Hepatocyte (in vitro differentiated cells): ENCODE measurements at regions not wholly inside any gene's neighbourhood (a gene's known extent, or its start where the extent isn't known, plus 50 kb on each side); places are given as distances from the start of the nearest gene placed in this dataset.

ENCODE experiments used
- DNase-seq: peaks from one replicate; pipeline ENCODE4 v3.0.0-alpha.2; 2016; ENCODE audit warnings: low spot score
- H2AFZ ChIP-seq: fragments of 200-600 bp; sonication (generic); 2 replicates; pipeline ENCODE4 v1.6.0; 2016; ENCODE audit warnings: antibody characterized with exemption, mild to moderate bottlenecking
- H3K27ac ChIP-seq: fragments of 200-600 bp; sonication (generic); 2 replicates; pipeline ENCODE4 v1.5.1; 2016; ENCODE audit warnings: mild to moderate bottlenecking
- H3K27me3 ChIP-seq: fragments of 200-600 bp; sonication (generic); 2 replicates; pipeline ENCODE4 v1.6.1; 2016
- H3K36me3 ChIP-seq: fragments of 200-600 bp; sonication (generic); replicated peaks from 2 replicates; pipeline ENCODE4 v1.5.1; 2016; ENCODE audit warnings: low read depth; ENCODE audit not compliant: insufficient read depth
- H3K4me1 ChIP-seq: fragments of 200-600 bp; sonication (generic); 2 replicates; pipeline ENCODE4 v1.5.1; 2016; ENCODE audit warnings: mild to moderate bottlenecking, moderate library complexity; ENCODE audit not compliant: insufficient read depth
- H3K4me2 ChIP-seq: fragments of 200-600 bp; sonication (generic); 2 replicates; pipeline ENCODE4 v1.6.0; 2016
- H3K4me3 ChIP-seq: fragments of 200-600 bp; sonication (generic); 2 replicates; pipeline ENCODE4 v1.5.1; 2016; ENCODE audit warnings: mild to moderate bottlenecking
- H3K79me2 ChIP-seq: fragments of 200-600 bp; sonication (generic); 2 replicates; pipeline ENCODE4 v1.6.0; 2017; ENCODE audit warnings: mild to moderate bottlenecking
- H3K9me2 ChIP-seq: fragments of 200-600 bp; sonication (generic); replicated peaks from 2 replicates; pipeline ENCODE4 v1.6.0; 2017; ENCODE audit warnings: mild to moderate bottlenecking; ENCODE audit not compliant: insufficient read depth
- H3K9me3 ChIP-seq: fragments of 200-600 bp; sonication (generic); 2 replicates; pipeline ENCODE4 v1.5.1; 2016; ENCODE audit warnings: low read depth, mild to moderate bottlenecking
- H4K20me1 ChIP-seq: fragments of 200-600 bp; sonication (generic); 2 replicates; pipeline ENCODE4 v1.6.0; 2016; ENCODE audit warnings: mild to moderate bottlenecking; ENCODE audit not compliant: insufficient read depth, poor library complexity, severe bottlenecking
- CTCF ChIP-seq: fragments of 200-600 bp; sonication (generic); IDR thresholded peaks from 2 replicates; pipeline ENCODE4 v1.5.1; 2016; ENCODE audit warnings: antibody characterized with exemption, mild to moderate bottlenecking; ENCODE audit not compliant: poor library complexity
- EZH2 ChIP-seq: fragments of 200-600 bp; sonication (generic); IDR thresholded peaks from 2 replicates; pipeline ENCODE4 v1.6.1; 2016; ENCODE audit warnings: antibody characterized with exemption, mild to moderate bottlenecking, borderline replicate concordance
- EZH2phosphoT487 ChIP-seq: fragments of 200-600 bp; sonication (generic); IDR thresholded peaks from one replicate; pipeline ENCODE4 v1.6.1; 2018; ENCODE audit warnings: antibody characterized with exemption, mild to moderate bottlenecking, low read depth, moderate library complexity; ENCODE audit not compliant: unreplicated experiment, severe bottlenecking
- WGBS: methylation state at CpG from one replicate; pipeline ENCODE4 v1.1.6; 2016; ENCODE audit warnings: low lambda C conversion rate; ENCODE audit errors: missing lambda C conversion rate; 5-methylcytosine and 5-hydroxymethylcytosine counted together

- Histone ChIP-seq H3K36me3 (no peaks in the 10 kb centered on the region), H3K27me3 (no peaks in the 10 kb centered on the region), H3K79me2 (no peaks in the 10 kb centered on the region), H3K9me2 (no peaks in the 10 kb centered on the region), H3K4me2 (no peak overlapping the region), H3K27ac (no peak overlapping the region), H3K4me1 (no peaks in the 10 kb centered on the region), H3K4me3 (no peak overlapping the region), H3K9me3 (no peaks in the 10 kb centered on the region), H2AFZ (no peak overlapping the region), H4K20me1 (no peaks in the 10 kb centered on the region)
- 86% methylated on average over 3 of the region's 3 CpGs for whole genome bisulfite sequencing
- TF ChIP-seq CTCF = no peak
- TF ChIP-seq EZH2 = no peak
- no peak for TF ChIP-seq EZH2phosphoT487
- DNase-seq = no peak
Observed at GRCh38 chr3:96169111-96169766, 645.2 kb upstream of the EPHA6 start.

GRCh38 chr3:96172917-96173316 is 641.5 kb upstream of the EPHA6 start:
- H3K27me3 ChIP-seq = no peaks in the 10 kb centered on the region
- no peak overlapping the region for H2AFZ ChIP-seq
- no peaks in the 10 kb centered on the region for H4K20me1 ChIP-seq
- TF ChIP-seq CTCF (no peak), EZH2phosphoT487 (no peak)
- no peaks in the 10 kb centered on the region for H3K36me3 ChIP-seq
- no peaks in the 10 kb centered on the region for H3K9me2 ChIP-seq
- H3K4me3 ChIP-seq = no peak overlapping the region
- H3K4me2 ChIP-seq = no peak overlapping the region
- H3K4me1 ChIP-seq = no peaks in the 10 kb centered on the region
- DNase-seq = no peak
- H3K27ac ChIP-seq = no peak overlapping the region
- no peaks in the 10 kb centered on the region for H3K9me3 ChIP-seq
- no peaks in the 10 kb centered on the region for H3K79me2 ChIP-seq

DNA sequence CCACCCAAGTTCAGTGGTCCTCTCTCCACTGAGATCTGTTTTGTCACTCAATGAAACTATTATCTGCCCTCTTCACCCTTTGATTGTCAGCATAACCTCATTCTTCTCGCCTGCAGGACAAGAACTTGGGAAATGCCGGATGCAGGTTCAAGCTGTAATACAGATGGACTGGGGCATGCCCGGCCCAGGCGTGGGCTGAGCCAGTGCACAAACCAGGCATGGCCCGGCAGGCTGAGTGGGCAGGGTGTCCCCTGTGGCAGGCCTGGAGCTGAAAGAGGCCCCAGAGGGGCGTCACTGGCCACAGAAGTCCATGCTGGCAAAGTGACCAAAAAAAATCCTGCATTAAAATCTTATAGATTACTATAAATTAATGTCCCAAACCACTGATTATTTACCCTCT is 638.9 kb upstream of the EPHA6 start:
- no peaks in the 10 kb centered on the region for H4K20me1 ChIP-seq
- H2AFZ ChIP-seq = no peak overlapping the region
- H3K36me3 ChIP-seq = no peaks in the 10 kb centered on the region
- 92% methylated on average over 6 of the region's 6 CpGs for WGBS
- no peaks in the 10 kb centered on the region for H3K9me2 ChIP-seq
- H3K9me3 ChIP-seq = no peaks in the 10 kb centered on the region
- H3K4me3 ChIP-seq = no peak overlapping the region
- H3K4me1 ChIP-seq = no peaks in the 10 kb centered on the region
- no peaks in the 10 kb centered on the region for H3K79me2 ChIP-seq
- TF ChIP-seq CTCF (no peak), EZH2 (no peak), EZH2phosphoT487 (no peak)
- no peak overlapping the region for H3K4me2 ChIP-seq
- H3K27ac ChIP-seq = no peak overlapping the region
- DNase-seq = no peak
- H3K27me3 ChIP-seq = no peaks in the 10 kb centered on the region

- Histone ChIP-seq H3K4me1 (no peaks in the 10 kb centered on the region), H3K4me3 (no peak overlapping the region), H3K9me3 (no peaks in the 10 kb centered on the region), H4K20me1 (no peaks in the 10 kb centered on the region), H3K9me2 (no peaks in the 10 kb centered on the region), H3K4me2 (no peak overlapping the region), H3K36me3 (no peaks in the 10 kb centered on the region), H3K27me3 (no peaks in the 10 kb centered on the region), H2AFZ (no peak overlapping the region), H3K27ac (no peak overlapping the region), H3K79me2 (no peaks in the 10 kb centered on the region)
- 71% methylated on average over 1 of the region's 1 CpG for WGBS
- no peak for DNase-seq
- TF ChIP-seq EZH2 = no peak
- TF ChIP-seq CTCF = no peak
- no peak for TF ChIP-seq EZH2phosphoT487
Observed at GRCh38 chr3:96182756-96183155, 631.6 kb upstream of the EPHA6 start.
